ENCODE measurements at regions not wholly inside any gene's neighbourhood (a gene's known extent, or its start where the extent isn't known, plus 50 kb on each side); places are given as distances from the start of the nearest gene placed in this dataset.
A peak's percentile ranks its signal among the peaks of the same experiment; 100 is the strongest.

DNA sequence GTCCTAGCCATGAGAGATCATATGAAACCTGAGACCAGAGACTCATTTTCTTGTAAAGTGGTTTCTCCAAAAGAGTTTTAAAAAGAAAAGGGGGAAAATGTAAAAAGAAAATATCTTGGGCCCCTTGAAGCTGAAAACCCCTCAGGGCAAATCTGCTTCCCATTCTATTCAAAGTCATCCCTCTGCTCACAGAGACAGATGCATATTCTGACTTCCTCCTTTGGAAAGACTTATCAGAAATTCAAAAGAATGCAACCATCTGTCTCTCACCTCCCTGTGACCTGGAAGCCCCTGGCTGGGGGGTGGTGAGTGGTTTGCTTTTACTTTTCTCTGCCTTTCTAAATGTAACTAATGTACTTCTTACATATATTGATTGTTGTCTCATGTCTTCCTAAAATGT, 1154.8 kb downstream of the NSUN3 start:
- H3K27ac Mint-ChIP-seq (ENCODE audit: unreplicated experiment): no peak overlapping the region
- TF ChIP-seq, protein P1, sequence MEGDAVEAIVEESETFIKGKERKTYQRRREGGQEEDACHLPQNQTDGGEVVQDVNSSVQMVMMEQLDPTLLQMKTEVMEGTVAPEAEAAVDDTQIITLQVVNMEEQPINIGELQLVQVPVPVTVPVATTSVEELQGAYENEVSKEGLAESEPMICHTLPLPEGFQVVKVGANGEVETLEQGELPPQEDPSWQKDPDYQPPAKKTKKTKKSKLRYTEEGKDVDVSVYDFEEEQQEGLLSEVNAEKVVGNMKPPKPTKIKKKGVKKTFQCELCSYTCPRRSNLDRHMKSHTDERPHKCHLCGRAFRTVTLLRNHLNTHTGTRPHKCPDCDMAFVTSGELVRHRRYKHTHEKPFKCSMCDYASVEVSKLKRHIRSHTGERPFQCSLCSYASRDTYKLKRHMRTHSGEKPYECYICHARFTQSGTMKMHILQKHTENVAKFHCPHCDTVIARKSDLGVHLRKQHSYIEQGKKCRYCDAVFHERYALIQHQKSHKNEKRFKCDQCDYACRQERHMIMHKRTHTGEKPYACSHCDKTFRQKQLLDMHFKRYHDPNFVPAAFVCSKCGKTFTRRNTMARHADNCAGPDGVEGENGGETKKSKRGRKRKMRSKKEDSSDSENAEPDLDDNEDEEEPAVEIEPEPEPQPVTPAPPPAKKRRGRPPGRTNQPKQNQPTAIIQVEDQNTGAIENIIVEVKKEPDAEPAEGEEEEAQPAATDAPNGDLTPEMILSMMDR (IDR thresholded peaks at IDR 0.05): no peak
- H3K4me1 Mint-ChIP-seq (ENCODE audit: low read depth): no peaks in the 10 kb centered on the region
- no peaks in the 10 kb centered on the region for H3K36me3 Mint-ChIP-seq (ENCODE audit: low read depth)
- H3K9me3 Mint-ChIP-seq (ENCODE audit: low read depth): peaks cover 15% of the 10 kb centered on the region
- H3K27me3 Mint-ChIP-seq (ENCODE audit: low read depth): no peaks in the 10 kb centered on the region
- DNase-seq (ENCODE audit: low spot score): no peak
- H3K4me3 Mint-ChIP-seq (ENCODE audit: unreplicated experiment): no peak overlapping the region

DNA sequence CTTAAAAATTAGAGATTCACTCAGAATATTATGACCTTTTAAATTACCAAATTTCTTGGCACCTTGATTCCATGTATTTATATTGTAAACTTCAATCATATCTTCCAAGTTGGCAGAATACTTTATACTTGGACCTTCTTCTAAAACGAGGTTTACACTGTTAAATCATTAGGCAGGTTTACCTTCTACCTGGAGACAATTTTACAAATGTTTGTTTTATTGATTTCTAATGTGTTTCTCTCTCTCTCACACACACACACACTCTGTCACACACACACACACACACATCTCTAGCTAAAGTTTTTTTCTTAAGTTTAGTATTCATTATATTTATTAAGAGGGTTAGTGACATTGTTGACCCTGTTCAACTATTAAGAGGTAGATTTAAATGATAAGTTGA, 1155.6 kb downstream of the NSUN3 start:
- no peaks in the 10 kb centered on the region for H3K27me3 Mint-ChIP-seq (ENCODE audit: low read depth)
- TF ChIP-seq, protein P1 (IDR thresholded peaks at IDR 0.05): no peak
- peaks cover 18% of the 10 kb centered on the region for H3K9me3 Mint-ChIP-seq (ENCODE audit: low read depth)
- no peak for DNase-seq (ENCODE audit: low spot score)
- H3K4me1 Mint-ChIP-seq (ENCODE audit: low read depth): no peaks in the 10 kb centered on the region
- no peaks in the 10 kb centered on the region for H3K36me3 Mint-ChIP-seq (ENCODE audit: low read depth)
- H3K4me3 Mint-ChIP-seq (ENCODE audit: unreplicated experiment): no peak overlapping the region
- H3K27ac Mint-ChIP-seq (ENCODE audit: unreplicated experiment): no peak overlapping the region

DNA sequence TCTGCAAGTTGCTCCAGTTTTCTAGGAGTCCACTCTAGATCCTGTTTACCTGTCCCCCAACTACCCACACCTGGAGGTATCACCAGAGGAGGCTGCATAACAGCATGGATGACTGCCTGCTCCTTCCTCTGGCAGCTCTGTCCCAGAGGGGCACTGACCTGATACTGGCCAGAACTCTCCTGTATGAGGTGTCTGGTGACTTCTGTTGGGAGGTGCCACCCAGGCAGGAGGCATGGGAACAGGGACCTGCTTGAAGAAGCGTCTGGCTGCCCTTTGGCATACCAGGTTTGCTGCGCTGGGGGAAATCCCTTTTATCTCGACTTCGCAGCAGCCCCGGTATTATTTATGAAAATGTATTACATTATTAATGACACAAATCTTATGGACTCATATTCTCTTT, 1163.6 kb downstream of the NSUN3 start:
- H3K27ac Mint-ChIP-seq (ENCODE audit: unreplicated experiment): no peak overlapping the region
- DNase-seq (ENCODE audit: low spot score): peak; percentile 62
- H3K4me1 Mint-ChIP-seq (ENCODE audit: low read depth): no peaks in the 10 kb centered on the region
- H3K36me3 Mint-ChIP-seq (ENCODE audit: low read depth): no peaks in the 10 kb centered on the region
- H3K4me3 Mint-ChIP-seq (ENCODE audit: unreplicated experiment): no peak overlapping the region
- peaks cover 27% of the 10 kb centered on the region for H3K9me3 Mint-ChIP-seq (ENCODE audit: low read depth)
- H3K27me3 Mint-ChIP-seq (ENCODE audit: low read depth): no peaks in the 10 kb centered on the region
- TF ChIP-seq, protein P1 (IDR thresholded peaks at IDR 0.05): no peak

DNA sequence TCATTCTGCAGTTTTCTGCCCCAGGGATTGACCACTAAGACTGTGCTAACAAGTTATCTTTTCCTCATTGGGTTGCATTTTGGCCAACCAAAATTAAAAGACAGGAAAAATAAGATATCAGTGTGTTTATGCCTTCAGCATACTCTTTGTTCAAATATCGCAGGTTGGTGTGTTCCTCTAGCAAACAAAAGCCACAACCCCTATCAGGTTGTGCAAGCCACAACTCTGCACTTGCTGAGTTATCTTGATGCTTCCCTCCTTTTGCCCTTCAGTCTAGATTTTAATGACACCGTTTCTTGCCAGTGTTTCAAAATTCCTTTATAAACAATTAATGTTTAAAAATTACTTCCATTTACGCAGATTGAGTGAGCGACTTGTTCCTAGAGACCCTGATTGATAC, 1164.2 kb downstream of the NSUN3 start:
- Mint-ChIP-seq H3K4me3 (ENCODE audit: unreplicated experiment) (no peak overlapping the region), H3K4me1 (ENCODE audit: low read depth) (no peaks in the 10 kb centered on the region), H3K9me3 (ENCODE audit: low read depth) (peaks cover 27% of the 10 kb centered on the region), H3K36me3 (ENCODE audit: low read depth) (no peaks in the 10 kb centered on the region), H3K27ac (ENCODE audit: unreplicated experiment) (no peak overlapping the region), H3K27me3 (ENCODE audit: low read depth) (no peaks in the 10 kb centered on the region)
- TF ChIP-seq, protein P1 (IDR thresholded peaks at IDR 0.05): no peak
- DNase-seq (ENCODE audit: low spot score): no peak

DNA sequence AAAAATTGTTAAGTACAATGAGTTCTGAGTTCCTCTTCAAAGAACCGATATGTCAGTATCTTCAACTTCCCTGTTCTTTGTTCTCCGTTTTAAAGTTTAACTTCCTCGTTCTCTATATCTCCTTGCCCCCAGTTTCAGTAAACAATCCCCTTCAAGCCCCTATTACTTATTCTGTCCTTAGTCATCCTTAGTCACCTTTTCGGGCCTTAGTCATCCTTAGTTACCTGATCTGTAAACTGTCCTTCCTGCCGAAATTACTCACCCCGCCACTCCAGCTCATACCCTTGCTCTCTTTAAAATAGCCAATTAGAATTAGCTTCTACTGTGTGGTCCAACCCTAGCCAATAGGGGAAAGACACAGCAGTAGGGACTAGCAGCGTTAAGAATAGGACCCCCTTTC, 1165.6 kb downstream of the NSUN3 start:
- H3K27me3 Mint-ChIP-seq (ENCODE audit: low read depth): no peaks in the 10 kb centered on the region
- TF ChIP-seq, protein P1 (IDR thresholded peaks at IDR 0.05): no peak
- peaks cover 22% of the 10 kb centered on the region for H3K9me3 Mint-ChIP-seq (ENCODE audit: low read depth)
- H3K4me3 Mint-ChIP-seq (ENCODE audit: unreplicated experiment): no peak overlapping the region
- H3K4me1 Mint-ChIP-seq (ENCODE audit: low read depth): no peaks in the 10 kb centered on the region
- DNase-seq (ENCODE audit: low spot score): no peak
- no peaks in the 10 kb centered on the region for H3K36me3 Mint-ChIP-seq (ENCODE audit: low read depth)
- no peak overlapping the region for H3K27ac Mint-ChIP-seq (ENCODE audit: unreplicated experiment)

Data from chondrocyte (in vitro differentiated cells).